HCT116 (cell line): ENCODE measurements at regions not wholly inside any gene's neighbourhood (a gene's known extent, or its start where the extent isn't known, plus 50 kb on each side); places are given as distances from the start of the nearest gene placed in this dataset.

ENCODE experiments used
- ATAC-seq: fragments of 200-7000 bp; cut with Tn5 transposase; 2 replicates; pipeline ENCODE4 v1.9.1; 2020; ENCODE audit warnings: mild to moderate bottlenecking, moderate library complexity
- BruUV-seq: library from RNA; stranded (reverse); fragments of 400-500 nt; replicated peaks from 2 replicates; lab custom pipeline; 2021; lab: Mats Ljungman, UMichigan
- CTCF ChIA-PET: fragments of 300-600 bp; sonication (Branson Sonifier 250); formaldehyde crosslinking; loops from one replicate; lab custom pipeline; 2021; ENCODE audit warnings: antibody characterized with exemption; lab: Charles Lee
- POLR2A ChIA-PET: fragments of 300-600, 350-600 bp; sonication (Branson Sonifier 250); formaldehyde crosslinking; loops from one replicate; lab custom pipeline; 2021; ENCODE audit warnings: antibody characterized with exemption; lab: Charles Lee
- RAD21 ChIA-PET, 2 experiments: fragments of 300-600 bp; sonication (Branson Sonifier 250); formaldehyde crosslinking; loops; one replicate each; lab custom pipeline; 2023; ENCODE audit warnings: low total read pairs in 2 of 2; ENCODE audit not compliant: uncharacterized antibody in 2 of 2, unreplicated experiment in 2 of 2, low non-redundant PET in 1 of 2; lab: Charles Lee
- DNase-seq: peaks from one replicate; pipeline ENCODE4 v3.0.0-alpha.2; 2010; ENCODE audit warnings: low read depth, low spot score
- H2AFZ ChIP-seq: fragments of 200-600 bp; shearing (Covaris generic), sonication (generic); 2 replicates; pipeline ENCODE4 v1.6.1; 2017; ENCODE audit warnings: low read depth, mixed run types, mixed read lengths, antibody characterized with exemption, low read length; ENCODE audit not compliant: poor library complexity, severe bottlenecking
- H3K27ac ChIP-seq: 2 replicates; pipeline ENCODE4 v1.5.1; 2012; ENCODE audit warnings: low read depth, low read length
- H3K27me3 ChIP-seq: fragments of 200-600 bp; sonication (generic); 2 replicates; pipeline ENCODE4 v1.6.1; 2016; ENCODE audit warnings: mixed run types, low read length, mixed read lengths; ENCODE audit not compliant: insufficient read depth
- H3K36me3 ChIP-seq, 2 experiments: fragments of 200-500 bp in 1 of 2; fragments of 200-600 bp in 1 of 2; sonication (Bioruptor generic) in 1 of 2; sonication (generic) in 1 of 2; 2 replicates each; pipeline versions ENCODE4 v1.5.1 to v1.6.1; 2014 to 2016; ENCODE audit warnings: low read length in 2 of 2, inconsistent platforms in 1 of 2, mixed read lengths in 1 of 2, mixed run types in 1 of 2; ENCODE audit not compliant: insufficient read depth in 2 of 2, control insufficient read depth in 1 of 2
- H3K4me1 ChIP-seq, 2 experiments: fragments of 200-600 bp in 1 of 2; sonication (generic) in 1 of 2; 2 replicates each; pipeline versions ENCODE4 v1.5.1 to v1.6.1; 2012 to 2017; ENCODE audit warnings: low read length in 2 of 2, inconsistent platforms in 1 of 2, mild to moderate bottlenecking in 1 of 2, mixed read lengths in 1 of 2, mixed run types in 1 of 2, moderate library complexity in 1 of 2; ENCODE audit not compliant: insufficient read depth in 2 of 2, control insufficient read depth in 1 of 2
- H3K4me2 ChIP-seq: fragments of 200-600 bp; sonication (generic); 2 replicates; pipeline ENCODE4 v1.6.1; 2017; ENCODE audit warnings: mixed run types, low read length, mixed read lengths
- H3K4me3 ChIP-seq, 2 experiments: fragments of 200-600 bp in 1 of 2; sonication (generic) in 1 of 2; replicated peaks in 1 of 2; 2 replicates each; pipeline ENCODE4 v1.5.1; 2011 to 2016; ENCODE audit warnings: low read length in 2 of 2, control low read depth in 1 of 2, low read depth in 1 of 2, mild to moderate bottlenecking in 1 of 2, mixed read lengths in 1 of 2, mixed run types in 1 of 2
- H3K79me2 ChIP-seq: fragments of 200-600 bp; sonication (generic); 2 replicates; pipeline ENCODE4 v1.6.1; 2017; ENCODE audit warnings: mild to moderate bottlenecking, mixed run types, low read length, moderate library complexity, mixed read lengths; ENCODE audit not compliant: insufficient read depth
- H3K9ac ChIP-seq: fragments of 200-600 bp; sonication (generic); 2 replicates; pipeline ENCODE4 v1.6.1; 2016; ENCODE audit warnings: low read length, mixed read lengths
- H3K9me2 ChIP-seq: fragments of 200-600 bp; sonication (generic), shearing (Covaris generic); 2 replicates; pipeline ENCODE4 v1.6.1; 2017; ENCODE audit warnings: mixed run types, mild to moderate bottlenecking, moderate library complexity; ENCODE audit not compliant: insufficient read depth
- H3K9me3 ChIP-seq, 2 experiments: fragments of 200-500 bp in 1 of 2; fragments of 200-600 bp in 1 of 2; sonication (Bioruptor generic) in 1 of 2; sonication (generic) in 1 of 2; 2 replicates each; pipeline ENCODE4 v1.6.1; 2014 to 2017; ENCODE audit warnings: low read length in 2 of 2, mixed read lengths in 2 of 2, inconsistent platforms in 1 of 2, low read depth in 1 of 2, mild to moderate bottlenecking in 1 of 2, mixed run types in 1 of 2, moderate library complexity in 1 of 2; ENCODE audit not compliant: control insufficient read depth in 1 of 2, insufficient read depth in 1 of 2
- H4K20me1 ChIP-seq: fragments of 200-600 bp; sonication (generic), shearing (Covaris generic); 2 replicates; pipeline ENCODE4 v1.6.1; 2017; ENCODE audit warnings: mixed run types, mild to moderate bottlenecking, moderate library complexity; ENCODE audit not compliant: insufficient read depth
- ATF3 ChIP-seq: IDR thresholded peaks from 2 replicates; pipeline ENCODE4 v1.6.1; 2012
- CBX3 ChIP-seq: IDR thresholded peaks from 2 replicates; pipeline ENCODE4 v1.6.1; 2012; ENCODE audit warnings: low read depth
- EGR1 ChIP-seq: IDR thresholded peaks from 2 replicates; pipeline ENCODE4 v1.6.1; 2012; ENCODE audit warnings: low read depth
- ELF1 ChIP-seq: IDR thresholded peaks from 2 replicates; pipeline ENCODE4 v1.6.1; 2012; ENCODE audit warnings: low read depth, borderline replicate concordance
- EZH2 ChIP-seq: fragments of 200-600 bp; sonication (generic); IDR thresholded peaks from 2 replicates; pipeline ENCODE4 v1.6.1; 2017; ENCODE audit warnings: antibody characterized with exemption, mixed run types
- EZH2phosphoT487 ChIP-seq: fragments of 200-600 bp; IDR thresholded peaks from 2 replicates; pipeline ENCODE4 v1.6.1; 2018; ENCODE audit warnings: antibody characterized with exemption, borderline replicate concordance
- FOSL1 ChIP-seq: IDR thresholded peaks from 2 replicates; pipeline ENCODE4 v1.6.1; 2012; ENCODE audit warnings: low read depth
- JUND ChIP-seq: IDR thresholded peaks from 2 replicates; pipeline ENCODE4 v1.6.1; 2012
- MAX ChIP-seq: IDR thresholded peaks from 2 replicates; pipeline ENCODE4 v1.6.1; 2012
- POLR2A ChIP-seq: IDR thresholded peaks from 2 replicates; pipeline ENCODE4 v1.7.0; 2011; ENCODE audit warnings: borderline replicate concordance; ENCODE audit not compliant: insufficient read depth, insufficient read length; ENCODE audit errors: extremely low read depth
- POLR2AphosphoS5 ChIP-seq: IDR thresholded peaks from 2 replicates; pipeline ENCODE4 v1.6.1; 2011; ENCODE audit warnings: mild to moderate bottlenecking, low read depth, low read length, moderate library complexity
- RAD21 ChIP-seq: IDR thresholded peaks from 2 replicates; pipeline ENCODE4 v1.6.1; 2012; ENCODE audit warnings: low read depth, mild to moderate bottlenecking
- REST ChIP-seq: IDR thresholded peaks from 2 replicates; pipeline ENCODE4 v1.6.1; 2012; ENCODE audit warnings: low read depth
- SIN3A ChIP-seq: IDR thresholded peaks from 2 replicates; pipeline ENCODE4 v1.6.1; 2012; ENCODE audit warnings: low read depth
- SP1 ChIP-seq: IDR thresholded peaks from 2 replicates; pipeline ENCODE4 v1.6.1; 2012; ENCODE audit warnings: low read depth
- SRF ChIP-seq: IDR thresholded peaks from 2 replicates; pipeline ENCODE4 v1.6.1; 2012; ENCODE audit warnings: low read depth
- ZFX ChIP-seq: fragments of 450-650 bp; IDR thresholded peaks from 2 replicates; pipeline ENCODE4 v1.6.1; 2017
- ZNF274 ChIP-seq: fragments of 200-500 bp; sonication (Bioruptor generic); IDR thresholded peaks from 2 replicates; pipeline ENCODE4 v1.6.1; 2014; ENCODE audit warnings: mild to moderate bottlenecking, low read depth, low read length, inconsistent platforms
- intact Hi-C: fragments of 100-400 bp; cut with micrococcal nuclease; formaldehyde crosslinking; loops from 2 replicates; pipeline ENCODE4 v1.10.0; 2022
- TF ChIP-seq, protein P1 (sequence below), 3 experiments: fragments of 200-600 bp in 1 of 3; sonication (generic) in 1 of 3; IDR thresholded peaks in 2 of 3; conservative IDR thresholded peaks in 1 of 3; 2 replicates each; pipeline ENCODE4 v1.5.1; 2012 to 2017; ENCODE audit warnings: low read depth in 2 of 3, low read length in 2 of 3, antibody characterized with exemption in 1 of 3, borderline replicate concordance in 1 of 3, control low read depth in 1 of 3, mild to moderate bottlenecking in 1 of 3, mixed read lengths in 1 of 3, mixed run types in 1 of 3, moderate library complexity in 1 of 3; ENCODE audit not compliant: insufficient read depth in 1 of 3
- TF ChIP-seq, protein P2 (sequence below): IDR thresholded peaks from 2 replicates; pipeline ENCODE4 v1.6.1; 2011; ENCODE audit warnings: mild to moderate bottlenecking, low read length, moderate library complexity; ENCODE audit not compliant: insufficient replicate concordance; ENCODE audit errors: extremely low read depth

DNA sequence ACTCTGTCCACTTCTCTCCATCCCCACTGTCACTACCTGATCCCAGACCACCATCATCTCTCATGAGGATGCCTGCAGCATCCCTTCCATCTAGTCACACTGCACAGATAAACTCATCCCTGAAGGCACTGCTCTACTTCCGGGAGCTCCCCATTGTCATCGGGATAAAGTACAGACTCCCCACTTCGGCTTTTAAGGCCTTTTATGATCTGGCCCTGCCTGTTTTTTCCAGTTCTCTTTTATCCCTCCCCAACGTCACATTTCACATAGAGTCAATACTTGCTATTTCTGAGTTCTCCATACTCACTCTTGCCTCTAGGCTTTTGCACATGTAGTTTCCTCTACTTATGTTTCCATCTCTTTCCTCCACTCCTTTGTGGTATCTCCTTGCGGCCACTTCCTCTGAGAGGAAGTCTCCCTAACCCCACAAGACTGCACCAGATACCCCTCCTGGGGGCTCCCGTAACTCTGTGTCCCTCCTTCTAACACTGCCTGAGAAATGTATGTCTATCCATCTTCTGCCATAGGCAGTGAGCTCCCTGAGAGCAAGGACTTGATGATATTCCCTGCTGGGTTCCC is 66.9 kb downstream of the COPRS start:
- BruUV-seq: no TSS peak
- CTCF ChIA-PET: no interaction called here
- H3K9me2 ChIP-seq: no peaks in the 10 kb centered on the region
- RAD21 ChIA-PET: no interaction called here
- no peaks in the 10 kb centered on the region for H3K79me2 ChIP-seq
- no peaks in the 10 kb centered on the region for H3K27me3 ChIP-seq
- H3K9ac ChIP-seq: no peak overlapping the region
- DNase-seq (no peak), ATAC-seq (no peak)
- H4K20me1 ChIP-seq: no peaks in the 10 kb centered on the region
- H3K27ac ChIP-seq: no peak overlapping the region
- H3K9me3 ChIP-seq: no peaks in the 10 kb centered on the region
- no peak overlapping the region for H2AFZ ChIP-seq
- no peak overlapping the region for H3K4me3 ChIP-seq
- H3K4me1 ChIP-seq: peaks cover 10 to 16% of the 10 kb centered on the region in 2 experiments
- H3K4me2 ChIP-seq: no peak overlapping the region
- H3K36me3 ChIP-seq: no peaks in the 10 kb centered on the region
- TF ChIP-seq, protein P1, sequence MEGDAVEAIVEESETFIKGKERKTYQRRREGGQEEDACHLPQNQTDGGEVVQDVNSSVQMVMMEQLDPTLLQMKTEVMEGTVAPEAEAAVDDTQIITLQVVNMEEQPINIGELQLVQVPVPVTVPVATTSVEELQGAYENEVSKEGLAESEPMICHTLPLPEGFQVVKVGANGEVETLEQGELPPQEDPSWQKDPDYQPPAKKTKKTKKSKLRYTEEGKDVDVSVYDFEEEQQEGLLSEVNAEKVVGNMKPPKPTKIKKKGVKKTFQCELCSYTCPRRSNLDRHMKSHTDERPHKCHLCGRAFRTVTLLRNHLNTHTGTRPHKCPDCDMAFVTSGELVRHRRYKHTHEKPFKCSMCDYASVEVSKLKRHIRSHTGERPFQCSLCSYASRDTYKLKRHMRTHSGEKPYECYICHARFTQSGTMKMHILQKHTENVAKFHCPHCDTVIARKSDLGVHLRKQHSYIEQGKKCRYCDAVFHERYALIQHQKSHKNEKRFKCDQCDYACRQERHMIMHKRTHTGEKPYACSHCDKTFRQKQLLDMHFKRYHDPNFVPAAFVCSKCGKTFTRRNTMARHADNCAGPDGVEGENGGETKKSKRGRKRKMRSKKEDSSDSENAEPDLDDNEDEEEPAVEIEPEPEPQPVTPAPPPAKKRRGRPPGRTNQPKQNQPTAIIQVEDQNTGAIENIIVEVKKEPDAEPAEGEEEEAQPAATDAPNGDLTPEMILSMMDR (IDR thresholded peaks at IDR 0.05 in 2 of 3, conservative IDR thresholded peaks at IDR 0.05 in 1 of 3; ENCODE audit: borderline replicate concordance in 1 of 3, insufficient read depth in 1 of 3, low read depth in 2 of 3, low read length in 2 of 3): no peak
- TF ChIP-seq JUND (no peak), EGR1 (no peak), ZFX (no peak), EZH2phosphoT487 (no peak), FOSL1 (no peak), SIN3A (no peak), REST (no peak), ZNF274 (no peak), SP1 (no peak), CBX3 (no peak), RAD21 (no peak), EZH2 (no peak), ATF3 (no peak), ELF1 (no peak), SRF (no peak), POLR2AphosphoS5 (no peak), POLR2A (no peak), MAX (no peak)
- TF ChIP-seq, protein P2, sequence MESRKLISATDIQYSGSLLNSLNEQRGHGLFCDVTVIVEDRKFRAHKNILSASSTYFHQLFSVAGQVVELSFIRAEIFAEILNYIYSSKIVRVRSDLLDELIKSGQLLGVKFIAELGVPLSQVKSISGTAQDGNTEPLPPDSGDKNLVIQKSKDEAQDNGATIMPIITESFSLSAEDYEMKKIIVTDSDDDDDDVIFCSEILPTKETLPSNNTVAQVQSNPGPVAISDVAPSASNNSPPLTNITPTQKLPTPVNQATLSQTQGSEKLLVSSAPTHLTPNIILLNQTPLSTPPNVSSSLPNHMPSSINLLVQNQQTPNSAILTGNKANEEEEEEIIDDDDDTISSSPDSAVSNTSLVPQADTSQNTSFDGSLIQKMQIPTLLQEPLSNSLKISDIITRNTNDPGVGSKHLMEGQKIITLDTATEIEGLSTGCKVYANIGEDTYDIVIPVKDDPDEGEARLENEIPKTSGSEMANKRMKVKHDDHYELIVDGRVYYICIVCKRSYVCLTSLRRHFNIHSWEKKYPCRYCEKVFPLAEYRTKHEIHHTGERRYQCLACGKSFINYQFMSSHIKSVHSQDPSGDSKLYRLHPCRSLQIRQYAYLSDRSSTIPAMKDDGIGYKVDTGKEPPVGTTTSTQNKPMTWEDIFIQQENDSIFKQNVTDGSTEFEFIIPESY: no peak
- intact Hi-C loops: no loop called here
- POLR2A ChIA-PET: no interaction called here
